Keratinocyte (primary cell): ENCODE measurements at regions not wholly inside any gene's neighbourhood (a gene's known extent, or its start where the extent isn't known, plus 50 kb on each side); places are given as distances from the start of the nearest gene placed in this dataset.

ENCODE experiments used
- EZH2 ChIP-seq: IDR thresholded peaks from one replicate; pipeline ENCODE4 v1.6.1; 2012; ENCODE audit warnings: inconsistent platforms, mild to moderate bottlenecking, low read length, moderate library complexity
- TF ChIP-seq, protein P1 (sequence below), 3 experiments: IDR thresholded peaks in 1 of 3; conservative IDR thresholded peaks in 1 of 3; optimal IDR thresholded peaks in 1 of 3; 2 replicates in 2 of 3; 3 replicates in 1 of 3; pipeline versions ENCODE3 to v1.5.1; 2011; ENCODE audit warnings: low read length in 3 of 3, mild to moderate bottlenecking in 3 of 3, moderate library complexity in 2 of 3, control low read depth in 1 of 3, inconsistent platforms in 1 of 3; ENCODE audit not compliant: insufficient read depth in 2 of 3; ENCODE audit errors: extremely low read depth in 1 of 3

GRCh38 chr2:241981076-241981700, 111.7 kb downstream of the RTP5 start:
- TF ChIP-seq, protein P1, sequence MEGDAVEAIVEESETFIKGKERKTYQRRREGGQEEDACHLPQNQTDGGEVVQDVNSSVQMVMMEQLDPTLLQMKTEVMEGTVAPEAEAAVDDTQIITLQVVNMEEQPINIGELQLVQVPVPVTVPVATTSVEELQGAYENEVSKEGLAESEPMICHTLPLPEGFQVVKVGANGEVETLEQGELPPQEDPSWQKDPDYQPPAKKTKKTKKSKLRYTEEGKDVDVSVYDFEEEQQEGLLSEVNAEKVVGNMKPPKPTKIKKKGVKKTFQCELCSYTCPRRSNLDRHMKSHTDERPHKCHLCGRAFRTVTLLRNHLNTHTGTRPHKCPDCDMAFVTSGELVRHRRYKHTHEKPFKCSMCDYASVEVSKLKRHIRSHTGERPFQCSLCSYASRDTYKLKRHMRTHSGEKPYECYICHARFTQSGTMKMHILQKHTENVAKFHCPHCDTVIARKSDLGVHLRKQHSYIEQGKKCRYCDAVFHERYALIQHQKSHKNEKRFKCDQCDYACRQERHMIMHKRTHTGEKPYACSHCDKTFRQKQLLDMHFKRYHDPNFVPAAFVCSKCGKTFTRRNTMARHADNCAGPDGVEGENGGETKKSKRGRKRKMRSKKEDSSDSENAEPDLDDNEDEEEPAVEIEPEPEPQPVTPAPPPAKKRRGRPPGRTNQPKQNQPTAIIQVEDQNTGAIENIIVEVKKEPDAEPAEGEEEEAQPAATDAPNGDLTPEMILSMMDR (optimal IDR thresholded peaks at IDR 0.05 in 1 of 3, IDR thresholded peaks at IDR 0.05 in 1 of 3, conservative IDR thresholded peaks at IDR 0.05 in 1 of 3; ENCODE audit: extremely low read depth in 1 of 3, insufficient read depth in 2 of 3, low read length in 3 of 3) = no peak
- TF ChIP-seq EZH2 = no peak
